Medulla oblongata (tissue), 1 donor: ENCODE measurements at regions not wholly inside any gene's neighbourhood (a gene's known extent, or its start where the extent isn't known, plus 50 kb on each side); places are given as distances from the start of the nearest gene placed in this dataset.

Experiments
- DNase-seq: peaks from one replicate; pipeline ENCODE4 v3.0.0-alpha.2; 2015; ENCODE audit errors: extremely low spot score

- no peak for DNase-seq
These were observed 91.2 kb upstream of the LDAH start for GRCh38 chr2:20914087-20914486.

- no peak for DNase-seq
These were observed 90.6 kb upstream of the LDAH start for GRCh38 chr2:20913491-20913890.

GRCh38 chr2:20900052-20900636, 77.2 kb upstream of the LDAH start:
- no peak for DNase-seq

DNA sequence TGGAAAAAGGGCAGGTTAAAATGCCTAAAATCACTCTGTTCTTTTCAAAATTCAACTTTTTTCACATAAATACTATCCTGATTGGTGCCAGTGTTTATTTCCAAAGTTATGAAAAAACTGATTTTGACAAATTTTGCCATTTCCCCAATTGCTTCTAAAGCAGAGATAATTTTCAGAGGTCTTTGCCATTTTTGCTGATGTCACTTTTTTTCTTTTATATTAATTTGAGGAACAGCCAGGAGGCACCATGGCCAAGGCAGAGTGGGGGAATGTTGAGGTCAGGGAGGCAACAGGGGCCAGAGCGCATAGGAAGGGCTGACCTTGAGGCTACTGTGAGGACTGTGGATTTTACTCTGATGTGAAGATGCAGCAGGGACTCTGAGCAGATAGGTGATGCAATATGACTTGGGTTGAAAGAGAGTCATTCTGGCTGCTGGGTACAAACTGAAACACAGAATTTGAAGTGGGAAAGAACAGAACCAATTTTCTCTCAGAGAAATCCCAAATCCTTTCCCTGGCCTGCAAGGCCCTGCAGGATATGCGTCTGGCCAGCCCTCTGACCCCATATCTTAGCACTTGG, 75.1 kb upstream of the LDAH start:
- no peak for DNase-seq

DNA sequence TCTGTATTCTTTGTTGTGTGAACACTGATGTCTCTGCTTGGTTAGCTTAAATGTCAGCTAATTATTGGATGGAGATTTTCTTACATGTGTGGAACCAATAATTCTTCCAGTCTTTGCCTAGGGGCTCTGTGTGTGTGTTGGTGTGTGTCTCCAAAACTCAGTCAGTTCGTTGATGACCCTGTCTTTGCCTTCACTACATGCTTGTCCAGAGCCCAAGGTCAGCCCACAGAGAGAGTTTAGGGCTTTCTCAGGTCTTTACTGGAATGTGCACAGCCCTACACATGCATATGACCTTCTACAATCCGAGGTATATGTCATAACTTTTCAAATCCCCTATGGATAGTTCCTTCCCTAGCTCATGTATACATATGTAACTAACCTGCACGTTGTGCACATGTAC, 74.1 kb upstream of the LDAH start:
- DNase-seq = no peak

GRCh38 chr2:20884829-20885228, 61.9 kb upstream of the LDAH start:
- DNase-seq = no peak

- DNase-seq = no peak
These were observed 59.7 kb upstream of the LDAH start for GRCh38 chr2:20882466-20883170.

GRCh38 chr2:20880221-20880771, 57.4 kb upstream of the LDAH start:
- no peak for DNase-seq

- DNase-seq = no peak
These were observed 56.3 kb upstream of the LDAH start for GRCh38 chr2:20879221-20879620.

DNA sequence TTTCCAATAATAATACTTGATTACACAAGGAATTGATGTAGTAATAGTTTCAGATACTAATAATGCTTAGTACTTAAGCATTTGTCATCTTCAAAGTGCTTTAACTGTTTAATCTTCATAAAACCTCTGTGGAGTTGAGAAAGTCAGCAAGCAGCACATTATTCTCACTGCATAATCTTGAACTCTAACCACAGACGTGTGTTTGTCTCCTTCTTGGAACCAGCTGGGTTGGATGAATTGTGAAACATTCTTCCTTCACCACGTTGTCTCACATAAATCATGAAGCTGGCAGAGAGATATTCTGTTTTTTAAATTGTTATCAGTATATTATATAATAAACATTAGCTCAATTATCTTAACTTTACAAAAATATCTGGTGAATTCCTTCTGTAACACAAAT, 55.1 kb upstream of the LDAH start:
- DNase-seq = no peak
